DOHH2 (cell line): ENCODE measurements at regions not wholly inside any gene's neighbourhood (a gene's known extent, or its start where the extent isn't known, plus 50 kb on each side); places are given as distances from the start of the nearest gene placed in this dataset.

Experiments used
- EZH2phosphoT487 ChIP-seq: fragments of 200-600 bp; sonication (generic); IDR thresholded peaks from 2 replicates; pipeline ENCODE4 v1.6.1; 2017; ENCODE audit warnings: borderline replicate concordance, mild to moderate bottlenecking, antibody characterized with exemption, low read length, moderate library complexity, mixed read lengths
- TF ChIP-seq, protein P1 (sequence below): fragments of 200-600 bp; sonication (generic); IDR thresholded peaks from one replicate; pipeline ENCODE4 v1.5.1; 2014; ENCODE audit warnings: antibody characterized with exemption, mild to moderate bottlenecking, low read depth, low read length; ENCODE audit not compliant: poor library complexity, severe bottlenecking

DNA sequence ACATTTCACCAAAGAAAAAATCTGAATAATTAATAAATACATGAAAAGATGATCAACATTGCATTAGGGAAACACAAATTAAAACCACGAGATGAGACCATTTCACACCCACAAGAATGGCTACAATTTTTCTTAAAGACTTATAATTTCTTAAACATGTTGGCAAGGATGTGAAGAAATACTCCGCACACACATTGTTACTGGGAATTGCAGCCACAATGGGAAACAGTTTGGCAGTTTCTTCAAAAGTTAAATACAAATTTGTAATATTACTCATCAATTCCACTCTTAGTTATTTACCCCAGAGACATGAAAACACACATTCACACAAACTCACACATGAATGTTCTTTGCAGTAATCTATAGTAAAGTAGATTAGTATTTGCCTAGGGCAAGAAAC is 363.3 kb upstream of the SMIM21 start:
- TF ChIP-seq, protein P1, sequence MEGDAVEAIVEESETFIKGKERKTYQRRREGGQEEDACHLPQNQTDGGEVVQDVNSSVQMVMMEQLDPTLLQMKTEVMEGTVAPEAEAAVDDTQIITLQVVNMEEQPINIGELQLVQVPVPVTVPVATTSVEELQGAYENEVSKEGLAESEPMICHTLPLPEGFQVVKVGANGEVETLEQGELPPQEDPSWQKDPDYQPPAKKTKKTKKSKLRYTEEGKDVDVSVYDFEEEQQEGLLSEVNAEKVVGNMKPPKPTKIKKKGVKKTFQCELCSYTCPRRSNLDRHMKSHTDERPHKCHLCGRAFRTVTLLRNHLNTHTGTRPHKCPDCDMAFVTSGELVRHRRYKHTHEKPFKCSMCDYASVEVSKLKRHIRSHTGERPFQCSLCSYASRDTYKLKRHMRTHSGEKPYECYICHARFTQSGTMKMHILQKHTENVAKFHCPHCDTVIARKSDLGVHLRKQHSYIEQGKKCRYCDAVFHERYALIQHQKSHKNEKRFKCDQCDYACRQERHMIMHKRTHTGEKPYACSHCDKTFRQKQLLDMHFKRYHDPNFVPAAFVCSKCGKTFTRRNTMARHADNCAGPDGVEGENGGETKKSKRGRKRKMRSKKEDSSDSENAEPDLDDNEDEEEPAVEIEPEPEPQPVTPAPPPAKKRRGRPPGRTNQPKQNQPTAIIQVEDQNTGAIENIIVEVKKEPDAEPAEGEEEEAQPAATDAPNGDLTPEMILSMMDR: no peak
- TF ChIP-seq EZH2phosphoT487: no peak
